OCI-LY3 (cell line): ENCODE measurements at regions not wholly inside any gene's neighbourhood (a gene's known extent, or its start where the extent isn't known, plus 50 kb on each side); places are given as distances from the start of the nearest gene placed in this dataset.

Experiments
- H2AFZ ChIP-seq: fragments of 200-600, 300-600 bp; shearing (Covaris generic); 2 replicates; pipeline ENCODE4 v1.6.0; 2014; ENCODE audit warnings: antibody characterized with exemption, low read depth, low read length
- H3K27ac ChIP-seq: fragments of 200-600, 300-600 bp; sonication (generic); 2 replicates; pipeline ENCODE4 v1.5.1; 2014; ENCODE audit warnings: mild to moderate bottlenecking, low read length, moderate library complexity, mixed read lengths
- H3K27me3 ChIP-seq: fragments of 200-600, 300-600 bp; sonication (generic); 2 replicates; pipeline ENCODE4 v1.6.1; 2014; ENCODE audit warnings: low read depth, low read length, mixed read lengths
- H3K36me3 ChIP-seq: fragments of 200-600, 300-600 bp; sonication (generic); replicated peaks from 2 replicates; pipeline ENCODE3; 2014; ENCODE audit warnings: low read depth, low read length, mixed read lengths
- H3K4me1 ChIP-seq: fragments of 300-600, 200-600 bp; sonication (generic); 2 replicates; pipeline ENCODE4 v1.6.1; 2014; ENCODE audit warnings: low read length, mixed read lengths
- H3K4me2 ChIP-seq: fragments of 200-600, 300-600 bp; sonication (generic); 2 replicates; pipeline ENCODE4 v1.6.1; 2014; ENCODE audit warnings: low read length, mixed read lengths
- H3K4me3 ChIP-seq: fragments of 300-600, 200-600 bp; sonication (generic); 2 replicates; pipeline ENCODE4 v1.5.1; 2014; ENCODE audit warnings: antibody characterized with exemption, mild to moderate bottlenecking, low read length, moderate library complexity
- H3K79me2 ChIP-seq: fragments of 300-600, 200-600 bp; shearing (Covaris generic); 2 replicates; pipeline ENCODE4 v1.6.1; 2014; ENCODE audit warnings: mild to moderate bottlenecking, low read length, mixed read lengths
- H3K9ac ChIP-seq: fragments of 300-600, 200-600 bp; shearing (Covaris generic); 2 replicates; pipeline ENCODE4 v1.6.0; 2014; ENCODE audit warnings: mild to moderate bottlenecking, low read length, moderate library complexity
- H3K9me3 ChIP-seq: fragments of 200-600, 300-600 bp; shearing (Covaris generic); 2 replicates; pipeline ENCODE4 v1.6.1; 2014; ENCODE audit warnings: low read length, mixed read lengths; ENCODE audit not compliant: insufficient read depth
- H4K20me1 ChIP-seq: fragments of 200-600, 300-600 bp; sonication (generic); 2 replicates; pipeline ENCODE4 v1.6.1; 2016; ENCODE audit warnings: low read length, mixed read lengths; ENCODE audit not compliant: insufficient read depth
- CTCF ChIP-seq: fragments of 200-600, 300-600 bp; sonication (generic); IDR thresholded peaks from 2 replicates; pipeline ENCODE4 v1.5.1; 2014; ENCODE audit warnings: antibody characterized with exemption, low read length, low read depth
- EZH2phosphoT487 ChIP-seq: fragments of 200-600 bp; shearing (Covaris generic); IDR thresholded peaks from 2 replicates; pipeline ENCODE4 v1.6.1; 2018; ENCODE audit warnings: antibody characterized with exemption, mixed run types, low read depth

- Histone ChIP-seq H3K36me3 (peaks cover 7% of the 10 kb centered on the region), H4K20me1 (no peaks in the 10 kb centered on the region), H3K27me3 (no peaks in the 10 kb centered on the region), H3K79me2 (no peaks in the 10 kb centered on the region), H3K4me2 (no peak overlapping the region), H3K4me3 (no peak overlapping the region), H3K27ac (no peak overlapping the region), H2AFZ (no peak overlapping the region), H3K9me3 (peaks cover 17% of the 10 kb centered on the region), H3K9ac (no peak overlapping the region), H3K4me1 (peaks cover 12% of the 10 kb centered on the region)
- TF ChIP-seq EZH2phosphoT487 (no peak), CTCF (no peak)
Measured at GRCh38 chr13:53460796-53461195, 432.2 kb downstream of the OLFM4 start.

- Histone ChIP-seq H3K4me1 (peaks cover 12% of the 10 kb centered on the region), H3K9me3 (0 out of 2 replicates have a peak, but pooled peaks cover 4% of the 10 kb centered on the region), H3K27ac (no peak overlapping the region), H3K9ac (no peak overlapping the region), H4K20me1 (no peaks in the 10 kb centered on the region), H3K79me2 (no peaks in the 10 kb centered on the region), H3K36me3 (peaks cover 4% of the 10 kb centered on the region), H2AFZ (no peak overlapping the region), H3K4me3 (no peak overlapping the region), H3K27me3 (no peaks in the 10 kb centered on the region), H3K4me2 (no peak overlapping the region)
- TF ChIP-seq CTCF: no peak
- no peak for TF ChIP-seq EZH2phosphoT487
Measured at GRCh38 chr13:53463106-53463505, 434.5 kb downstream of the OLFM4 start.

GRCh38 chr13:53466576-53466975 lies 438.0 kb downstream of the OLFM4 start:
- Histone ChIP-seq H3K27me3 (no peaks in the 10 kb centered on the region), H3K4me2 (no peak overlapping the region), H3K36me3 (no peaks in the 10 kb centered on the region), H3K9me3 (no peaks in the 10 kb centered on the region), H3K4me1 (peaks cover 16% of the 10 kb centered on the region), H3K4me3 (no peak overlapping the region), H3K9ac (no peak overlapping the region), H2AFZ (no peak overlapping the region), H4K20me1 (no peaks in the 10 kb centered on the region), H3K27ac (no peak overlapping the region), H3K79me2 (no peaks in the 10 kb centered on the region)
- TF ChIP-seq CTCF: no peak
- no peak for TF ChIP-seq EZH2phosphoT487

- Histone ChIP-seq H3K4me1 (peaks cover 39% of the 10 kb centered on the region), H3K36me3 (peaks cover 2% of the 10 kb centered on the region), H3K9me3 (no peaks in the 10 kb centered on the region), H3K4me3 (no peak overlapping the region), H4K20me1 (no peaks in the 10 kb centered on the region), H2AFZ (no peak overlapping the region), H3K4me2 (no peak overlapping the region), H3K27me3 (no peaks in the 10 kb centered on the region), H3K27ac (no peak overlapping the region), H3K79me2 (no peaks in the 10 kb centered on the region), H3K9ac (no peak overlapping the region)
- TF ChIP-seq EZH2phosphoT487 (no peak), CTCF (no peak)
Measured at GRCh38 chr13:53473397-53473796, 444.8 kb downstream of the OLFM4 start.
